H1 (cell line): ENCODE measurements at regions not wholly inside any gene's neighbourhood (a gene's known extent, or its start where the extent isn't known, plus 50 kb on each side); places are given as distances from the start of the nearest gene placed in this dataset.

Experiments used
- CTCF ChIA-PET: fragments of 300-600 bp; sonication (Branson Sonifier 250); formaldehyde crosslinking; loops from one replicate; lab custom pipeline; 2021; ENCODE audit not compliant: partially characterized antibody; lab: Charles Lee
- POLR2A ChIA-PET: fragments of 300-600 bp; sonication (Branson Sonifier 250); formaldehyde crosslinking; loops from one replicate; lab custom pipeline; 2021; ENCODE audit warnings: inconsistent platforms; ENCODE audit not compliant: partially characterized antibody; lab: Charles Lee
- DNase-seq, 2 experiments: peaks; one replicate each; pipeline versions ENCODE4 v3.0.0 to v3.0.0-alpha.2; 2010 to 2022; ENCODE audit warnings: low spot score in 2 of 2, low read depth in 1 of 2, mixed read lengths in 1 of 2
- FAIRE-seq: peaks from 2 replicates; lab custom pipeline; 2011; peaks lifted over from hg19 to GRCh38; lab: Jason Lieb, UNC
- H2AFZ ChIP-seq: 2 replicates; pipeline ENCODE4 v1.8.1; 2012; ENCODE audit warnings: low read length, inconsistent platforms
- H2AK5ac ChIP-seq: 2 replicates; pipeline ENCODE4 v1.6.1; 2013; ENCODE audit warnings: low read depth, low read length
- H2BK120ac ChIP-seq: replicated peaks from 2 replicates; pipeline ENCODE3; 2013; ENCODE audit warnings: low read depth, low read length, inconsistent platforms
- H2BK12ac ChIP-seq: 2 replicates; pipeline ENCODE4 v1.6.1; 2013; ENCODE audit warnings: low read depth, low read length
- H2BK15ac ChIP-seq: 2 replicates; pipeline ENCODE4 v1.6.1; 2013; ENCODE audit warnings: low read length
- H2BK20ac ChIP-seq: 2 replicates; pipeline ENCODE4 v1.6.1; 2013; ENCODE audit warnings: low read length
- H2BK5ac ChIP-seq: 2 replicates; pipeline ENCODE4 v1.6.1; 2013; ENCODE audit warnings: low read depth, low read length
- H3K14ac ChIP-seq: 2 replicates; pipeline ENCODE4 v1.6.1; 2013; ENCODE audit warnings: inconsistent platforms; ENCODE audit not compliant: insufficient read length
- H3K18ac ChIP-seq: 2 replicates; pipeline ENCODE4 v1.6.1; 2013; ENCODE audit warnings: low read length; ENCODE audit errors: extremely low read depth
- H3K23ac ChIP-seq: 2 replicates; pipeline ENCODE4 v1.6.1; 2013; ENCODE audit warnings: inconsistent platforms; ENCODE audit not compliant: insufficient read length
- H3K23me2 ChIP-seq: 2 replicates; pipeline ENCODE4 v1.6.1; 2013; ENCODE audit warnings: low read depth, low read length
- H3K27ac ChIP-seq: 2 replicates; pipeline ENCODE4 v1.6.1; 2011; ENCODE audit warnings: low read depth, low read length, inconsistent platforms
- H3K27me3 ChIP-seq, 4 experiments: replicated peaks in 1 of 4; 1 replicate in 1 of 4; 2 replicates in 3 of 4; pipeline versions ENCODE4 v1.6.1 to v1.8.1; 2011 to 2013; ENCODE audit warnings: low read length in 3 of 4, mild to moderate bottlenecking in 3 of 4, inconsistent platforms in 2 of 4, mixed read lengths in 2 of 4, moderate library complexity in 1 of 4; ENCODE audit not compliant: control insufficient read depth in 3 of 4, insufficient read depth in 3 of 4; ENCODE audit errors: extremely low read depth in 1 of 4
- H3K36me3 ChIP-seq, 4 experiments: 2 replicates each; pipeline versions ENCODE4 v1.6.1 to v1.8.1; 2011 to 2013; ENCODE audit warnings: mild to moderate bottlenecking in 4 of 4, low read length in 3 of 4, moderate library complexity in 2 of 4, control low read depth in 1 of 4, inconsistent platforms in 1 of 4; ENCODE audit not compliant: insufficient read depth in 4 of 4, control insufficient read depth in 2 of 4
- H3K4ac ChIP-seq: replicated peaks from 2 replicates; pipeline ENCODE3; 2013; ENCODE audit warnings: low read length, low read depth, mixed read lengths, inconsistent platforms; ENCODE audit not compliant: insufficient read length
- H3K4me1 ChIP-seq, 4 experiments: replicated peaks in 1 of 4; 1 replicate in 1 of 4; 2 replicates in 3 of 4; pipeline versions ENCODE4 v1.6.1 to v1.8.1; 2011 to 2013; ENCODE audit warnings: low read length in 3 of 4, inconsistent platforms in 2 of 4, mixed read lengths in 1 of 4; ENCODE audit not compliant: insufficient read depth in 4 of 4, control insufficient read depth in 3 of 4
- H3K4me2 ChIP-seq, 2 experiments: 2 replicates each; pipeline versions ENCODE4 v1.6.1 to v1.8.1; 2011 to 2013; ENCODE audit warnings: low read depth in 2 of 2, low read length in 2 of 2, control low read depth in 1 of 2, inconsistent platforms in 1 of 2, mild to moderate bottlenecking in 1 of 2; ENCODE audit not compliant: insufficient read depth in 1 of 2
- H3K4me3 ChIP-seq, 4 experiments: fragments of 200-600, 300-600 bp in 1 of 4; sonication (generic), shearing (Covaris generic), sonication (Bioruptor Twin) in 1 of 4; 2 replicates each; pipeline versions ENCODE4 v1.5.1 to v1.8.1; 2011 to 2016; ENCODE audit warnings: low read length in 4 of 4, low read depth in 3 of 4, control low read depth in 2 of 4, inconsistent platforms in 2 of 4, mild to moderate bottlenecking in 2 of 4, mixed read lengths in 1 of 4, moderate library complexity in 1 of 4; ENCODE audit not compliant: insufficient read depth in 2 of 4; ENCODE audit errors: extremely low read depth in 1 of 4
- H3K56ac ChIP-seq: replicated peaks from 2 replicates; pipeline ENCODE3; 2013; ENCODE audit warnings: low read depth, mild to moderate bottlenecking, mixed read lengths, low read length, inconsistent platforms; ENCODE audit not compliant: insufficient read length
- H3K79me1 ChIP-seq: 2 replicates; pipeline ENCODE4 v1.6.1; 2013; ENCODE audit warnings: low read depth, low read length, control low read depth
- H3K79me2 ChIP-seq, 2 experiments: 2 replicates each; pipeline versions ENCODE4 v1.6.1 to v1.8.1; 2012 to 2013; ENCODE audit warnings: low read length in 2 of 2, mild to moderate bottlenecking in 2 of 2, inconsistent platforms in 1 of 2; ENCODE audit not compliant: insufficient read depth in 2 of 2, control insufficient read depth in 1 of 2
- H3K9ac ChIP-seq, 4 experiments: replicated peaks in 1 of 4; 1 replicate in 1 of 4; 2 replicates in 3 of 4; pipeline versions ENCODE4 v1.6.1 to v1.8.1; 2011 to 2013; ENCODE audit warnings: low read depth in 3 of 4, low read length in 3 of 4, control low read depth in 2 of 4, mild to moderate bottlenecking in 2 of 4, moderate library complexity in 2 of 4, inconsistent platforms in 1 of 4; ENCODE audit errors: extremely low read depth in 1 of 4
- H3K9me3 ChIP-seq, 2 experiments: 2 replicates each; pipeline versions ENCODE4 v1.6.1 to v1.8.1; 2012 to 2013; ENCODE audit warnings: mild to moderate bottlenecking in 2 of 2, moderate library complexity in 2 of 2, control low read depth in 1 of 2, inconsistent platforms in 1 of 2, low read depth in 1 of 2, low read length in 1 of 2, mixed read lengths in 1 of 2; ENCODE audit not compliant: insufficient read depth in 2 of 2
- H4K20me1 ChIP-seq, 2 experiments: replicated peaks in 1 of 2; 2 replicates each; pipeline versions ENCODE3 to v1.8.1; 2011 to 2013; ENCODE audit warnings: inconsistent platforms in 2 of 2, low read length in 2 of 2, mild to moderate bottlenecking in 1 of 2; ENCODE audit not compliant: insufficient read depth in 2 of 2, control insufficient read depth in 1 of 2
- H4K5ac ChIP-seq: 2 replicates; pipeline ENCODE4 v1.6.1; 2013; ENCODE audit warnings: low read length, low read depth, mixed read lengths, inconsistent platforms; ENCODE audit not compliant: insufficient read length
- H4K8ac ChIP-seq: 2 replicates; pipeline ENCODE4 v1.8.0; 2013; ENCODE audit warnings: mild to moderate bottlenecking, moderate library complexity, low read length, inconsistent platforms; ENCODE audit not compliant: insufficient read depth; ENCODE audit errors: extremely low read depth
- H4K91ac ChIP-seq: replicated peaks from 2 replicates; pipeline ENCODE3; 2013; ENCODE audit warnings: low read length, mixed read lengths, inconsistent platforms; ENCODE audit not compliant: insufficient read length
- RAD21 ChIP-seq, 2 experiments: IDR thresholded peaks in 1 of 2; conservative IDR thresholded peaks in 1 of 2; 2 replicates each; pipeline ENCODE4 v1.6.1; 2011; ENCODE audit warnings: low read depth in 2 of 2, low read length in 2 of 2, improper control_type of control experiment in 1 of 2, inconsistent platforms in 1 of 2, mild to moderate bottlenecking in 1 of 2, moderate library complexity in 1 of 2
- SIN3A ChIP-seq, 2 experiments: IDR thresholded peaks in 1 of 2; conservative IDR thresholded peaks in 1 of 2; 2 replicates each; pipeline ENCODE4 v1.6.1; 2011 to 2012; ENCODE audit warnings: low read length in 2 of 2, improper control_type of control experiment in 1 of 2, low read depth in 1 of 2, mild to moderate bottlenecking in 1 of 2
- whole genome bisulfite sequencing, 2 experiments: shearing (Covaris generic) in 1 of 2; methylation state at CpG; one replicate each; pipeline versions ENCODE4 v1.1.6 to v1.1.7; 2013 to 2015; ENCODE audit warnings: low lambda C conversion rate in 2 of 2, mixed read lengths in 2 of 2, inconsistent platforms in 1 of 2, low coverage in 1 of 2, missing lambda C conversion rate in 1 of 2; ENCODE audit not compliant: insufficient replicate concordance in 2 of 2, insufficient coverage in 1 of 2, insufficient read length in 1 of 2; ENCODE audit errors: extremely low coverage in 1 of 2, missing lambda C conversion rate in 1 of 2; 5-methylcytosine and 5-hydroxymethylcytosine counted together

DNA sequence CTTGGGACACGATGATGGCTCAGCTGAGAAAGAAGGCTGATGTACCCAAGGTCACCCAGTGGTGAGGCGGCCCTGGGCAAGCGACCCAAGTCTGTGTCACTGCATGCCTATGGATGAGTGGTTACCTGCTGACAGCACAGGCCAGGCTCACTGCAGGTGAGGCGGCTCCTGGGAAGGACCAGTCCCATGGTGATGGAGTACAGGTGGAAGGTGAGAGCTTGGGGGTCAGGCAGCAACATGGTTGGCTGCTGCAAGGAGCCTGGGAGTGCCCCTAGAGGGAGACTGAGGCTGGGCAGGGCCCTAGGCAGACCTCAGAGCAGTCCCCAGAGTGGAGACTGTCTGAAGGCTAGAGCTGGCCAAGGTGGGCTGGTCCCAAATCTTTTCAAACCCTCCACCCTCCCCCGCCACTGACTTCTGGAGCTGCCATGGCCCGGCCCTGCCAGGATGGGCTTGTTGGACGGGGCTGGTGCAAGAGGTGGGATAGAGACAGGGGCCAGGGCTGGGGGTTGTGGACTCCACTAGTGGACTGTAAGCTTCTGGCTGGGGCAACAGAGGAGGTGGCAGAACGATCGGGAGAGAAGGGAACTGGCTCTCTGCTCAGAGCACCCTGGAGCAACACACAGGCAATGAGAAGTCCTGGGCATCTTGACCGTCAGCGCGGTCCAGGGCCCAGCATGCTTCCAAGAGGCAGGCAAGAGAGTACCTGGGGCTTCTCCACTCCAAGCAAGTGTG, 72.5 kb upstream of the SLC6A11 start:
- H3K79me1 ChIP-seq = no peaks in the 10 kb centered on the region

More for the DNA sequence above, 72.5 kb upstream of the SLC6A11 start:
- ChIA-PET CTCF (interaction anchor here (0.9 to 1.4 kb wide), 7 partner anchors 9 to 318 kb away, joined by 3 to 6 read pairs (median 3); no protein-coding TSS in a partner anchor), POLR2A (no interaction called here)
- H3K23me2 ChIP-seq = no peaks in the 10 kb centered on the region
- H3K27ac ChIP-seq = no peak overlapping the region
- H3K4ac ChIP-seq = no peak overlapping the region
- H3K27me3 ChIP-seq = no peaks in the 10 kb centered on the region; a peak in 1 of 7 replicates
- WGBS, 2 experiments = 83% methylated on average over 12 of the region's 12 CpGs; no CpG with 5 or more reads in 1 of the 2 experiments
- no peak overlapping the region for H2BK5ac ChIP-seq
- H4K20me1 ChIP-seq = no peaks in the 10 kb centered on the region
- no peak overlapping the region for H3K9ac ChIP-seq
- H3K56ac ChIP-seq = no peak overlapping the region
- no peak overlapping the region for H3K14ac ChIP-seq
- H3K36me3 ChIP-seq = no peaks in the 10 kb centered on the region
- no peak overlapping the region for H3K23ac ChIP-seq
- no peak overlapping the region for H4K5ac ChIP-seq
- no peaks in the 10 kb centered on the region for H3K79me2 ChIP-seq
- H2BK20ac ChIP-seq = no peak overlapping the region
- no peak overlapping the region for H2AFZ ChIP-seq
- H3K4me1 ChIP-seq = no peaks in the 10 kb centered on the region
- no peak overlapping the region for H3K18ac ChIP-seq
- no peak for FAIRE-seq
- no peak overlapping the region for H2BK15ac ChIP-seq
- H2AK5ac ChIP-seq = no peak overlapping the region
- no peak overlapping the region for H4K8ac ChIP-seq
- H2BK120ac ChIP-seq = no peak overlapping the region
- no peak overlapping the region for H4K91ac ChIP-seq
- H2BK12ac ChIP-seq = no peak overlapping the region
- no peak overlapping the region for H3K4me2 ChIP-seq
- TF ChIP-seq SIN3A (conservative IDR thresholded peaks at IDR 0.05 in 1 of 2, IDR thresholded peaks at IDR 0.05 in 1 of 2; ENCODE audit: low read depth in 1 of 2, low read length in 2 of 2) (no peak), RAD21 (IDR thresholded peaks at IDR 0.05 in 1 of 2, conservative IDR thresholded peaks at IDR 0.05 in 1 of 2; ENCODE audit: low read depth in 2 of 2, low read length in 2 of 2) (no peak)
- no peaks in the 10 kb centered on the region for H3K9me3 ChIP-seq
- no peak overlapping the region for H3K4me3 ChIP-seq
- no peak for DNase-seq
